ENCODE measurements at regions not wholly inside any gene's neighbourhood (a gene's known extent, or its start where the extent isn't known, plus 50 kb on each side); places are given as distances from the start of the nearest gene placed in this dataset.
"Not testable (repeated sequence)": the region's sequence is repeated elsewhere in the genome, so short reads cannot be mapped to it uniquely, and the experiment has no call there.

DNA sequence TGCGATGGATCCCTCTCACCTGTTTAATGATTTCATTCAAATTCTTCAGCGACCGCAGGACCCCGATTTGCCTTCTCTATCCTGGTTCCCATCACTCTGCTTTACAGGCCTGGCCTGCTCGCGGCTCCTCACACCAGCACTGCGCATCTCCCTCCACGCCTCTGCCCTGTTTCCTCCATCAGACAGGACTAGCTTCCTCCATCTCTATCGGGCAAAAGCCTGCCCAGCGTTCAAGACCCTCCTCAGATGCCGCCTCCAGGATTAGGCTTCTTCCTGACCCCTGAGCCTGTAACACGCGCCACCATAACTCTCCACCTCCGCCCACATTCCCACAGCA lies 881.1 kb upstream of the DEFB115 start:
- TF ChIP-seq, protein P1, sequence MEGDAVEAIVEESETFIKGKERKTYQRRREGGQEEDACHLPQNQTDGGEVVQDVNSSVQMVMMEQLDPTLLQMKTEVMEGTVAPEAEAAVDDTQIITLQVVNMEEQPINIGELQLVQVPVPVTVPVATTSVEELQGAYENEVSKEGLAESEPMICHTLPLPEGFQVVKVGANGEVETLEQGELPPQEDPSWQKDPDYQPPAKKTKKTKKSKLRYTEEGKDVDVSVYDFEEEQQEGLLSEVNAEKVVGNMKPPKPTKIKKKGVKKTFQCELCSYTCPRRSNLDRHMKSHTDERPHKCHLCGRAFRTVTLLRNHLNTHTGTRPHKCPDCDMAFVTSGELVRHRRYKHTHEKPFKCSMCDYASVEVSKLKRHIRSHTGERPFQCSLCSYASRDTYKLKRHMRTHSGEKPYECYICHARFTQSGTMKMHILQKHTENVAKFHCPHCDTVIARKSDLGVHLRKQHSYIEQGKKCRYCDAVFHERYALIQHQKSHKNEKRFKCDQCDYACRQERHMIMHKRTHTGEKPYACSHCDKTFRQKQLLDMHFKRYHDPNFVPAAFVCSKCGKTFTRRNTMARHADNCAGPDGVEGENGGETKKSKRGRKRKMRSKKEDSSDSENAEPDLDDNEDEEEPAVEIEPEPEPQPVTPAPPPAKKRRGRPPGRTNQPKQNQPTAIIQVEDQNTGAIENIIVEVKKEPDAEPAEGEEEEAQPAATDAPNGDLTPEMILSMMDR (IDR thresholded peaks at IDR 0.05), result not testable (repeated sequence)
- TF ChIP-seq EZH2phosphoT487, EZH2 (IDR thresholded peaks at IDR 0.05): not testable (repeated sequence)

Data from neural progenitor cell (in vitro differentiated cells).